Muscle layer of duodenum (tissue), 2 donors: ENCODE measurements at regions not wholly inside any gene's neighbourhood (a gene's known extent, or its start where the extent isn't known, plus 50 kb on each side); places are given as distances from the start of the nearest gene placed in this dataset.
"Not testable (repeated sequence)": the region's sequence is repeated elsewhere in the genome, so short reads cannot be mapped to it uniquely, and the experiment has no call there.

Experiments used
- H3K27ac ChIP-seq: one replicate; pipeline ENCODE4 v1.7.0; 2013; ENCODE audit warnings: mild to moderate bottlenecking, low read length
- H3K27me3 ChIP-seq: one replicate; pipeline ENCODE4 v1.7.0; 2013; ENCODE audit warnings: low read depth, mild to moderate bottlenecking, control low read depth, low read length
- H3K36me3 ChIP-seq, 2 donors: one replicate each; pipeline ENCODE4 v1.7.0; 2013; ENCODE audit warnings: low read length in 2 of 2, control low read depth in 1 of 2, mild to moderate bottlenecking in 1 of 2; ENCODE audit not compliant: insufficient read depth in 2 of 2, control insufficient read depth in 1 of 2
- H3K4me1 ChIP-seq, 2 donors: one replicate each; pipeline ENCODE4 v1.7.0; 2013; ENCODE audit warnings: low read length in 2 of 2, mild to moderate bottlenecking in 2 of 2, control low read depth in 1 of 2, moderate library complexity in 1 of 2; ENCODE audit not compliant: insufficient read depth in 2 of 2, control insufficient read depth in 1 of 2
- H3K4me3 ChIP-seq, 2 donors: one replicate each; pipeline ENCODE4 v1.7.0; 2013; ENCODE audit warnings: low read length in 2 of 2, low read depth in 1 of 2, mild to moderate bottlenecking in 1 of 2
- H3K9me3 ChIP-seq, 2 donors: one replicate each; pipeline ENCODE4 v1.7.0; 2013; ENCODE audit warnings: low read length in 2 of 2, control low read depth in 1 of 2, mild to moderate bottlenecking in 1 of 2; ENCODE audit not compliant: control insufficient read depth in 1 of 2
- donor health status: healthy.

GRCh38 chr1:118828038-118828437 lies 160.1 kb downstream of the TBX15 start:
- no peak overlapping the region for H3K27ac ChIP-seq
- no peaks in the 10 kb centered on the region for H3K27me3 ChIP-seq
- H3K36me3 ChIP-seq, result no peaks in the 10 kb centered on the region
- H3K4me1 ChIP-seq, result no peaks in the 10 kb centered on the region
- H3K9me3 ChIP-seq, result no peaks in the 10 kb centered on the region
- H3K4me3 ChIP-seq, result no peak overlapping the region

DNA sequence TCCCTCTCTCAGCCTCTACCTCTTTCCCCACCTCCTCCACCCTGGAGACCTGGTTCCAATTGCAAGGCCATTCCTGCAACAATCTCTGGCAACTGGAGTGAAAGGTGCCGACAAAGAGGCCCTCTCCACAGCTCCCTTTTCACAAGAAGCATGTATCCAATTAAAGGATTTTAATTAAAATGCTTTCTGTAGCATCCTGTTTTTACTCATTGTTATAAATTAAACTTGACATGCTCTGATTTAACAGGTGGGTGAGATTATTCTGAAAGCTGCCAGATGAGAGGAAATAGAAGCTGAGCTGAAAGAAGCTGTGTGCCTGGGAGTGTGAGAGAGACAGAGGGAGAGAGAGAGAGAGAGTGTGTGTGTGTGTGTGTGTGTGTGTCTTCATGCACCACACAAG lies 160.5 kb downstream of the TBX15 start:
- H3K36me3 ChIP-seq, result no peaks in the 10 kb centered on the region
- H3K27ac ChIP-seq, result no peak overlapping the region
- H3K27me3 ChIP-seq, result no peaks in the 10 kb centered on the region

DNA sequence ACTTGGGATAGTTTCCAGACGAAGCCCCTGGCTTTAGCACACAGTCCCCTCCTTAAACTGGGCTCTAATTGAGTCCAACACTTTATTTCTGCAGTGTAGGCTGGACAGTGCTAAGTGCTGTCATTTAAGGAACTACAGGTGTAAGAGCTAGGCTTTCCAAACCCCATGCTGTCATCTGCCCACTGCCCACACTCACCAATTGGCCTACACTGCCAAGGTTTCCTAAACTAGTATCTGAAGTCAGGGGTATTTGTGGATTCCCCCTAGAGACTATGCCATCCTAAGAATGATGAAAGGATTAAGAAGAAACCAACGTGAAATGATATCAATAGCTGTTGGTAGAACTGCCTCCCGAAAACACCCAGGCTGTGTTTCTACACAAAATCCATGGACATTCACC lies 160.9 kb downstream of the TBX15 start:
- H3K27me3 ChIP-seq, result no peaks in the 10 kb centered on the region
- H3K9me3 ChIP-seq, result no peaks in the 10 kb centered on the region
- no peaks in the 10 kb centered on the region for H3K4me1 ChIP-seq
- no peak overlapping the region for H3K4me3 ChIP-seq
- H3K36me3 ChIP-seq, result no peaks in the 10 kb centered on the region
- H3K27ac ChIP-seq, result no peak overlapping the region

More for the DNA sequence above, 160.5 kb downstream of the TBX15 start:
- no peak overlapping the region for H3K4me3 ChIP-seq
- no peaks in the 10 kb centered on the region for H3K4me1 ChIP-seq
- no peaks in the 10 kb centered on the region for H3K9me3 ChIP-seq

DNA sequence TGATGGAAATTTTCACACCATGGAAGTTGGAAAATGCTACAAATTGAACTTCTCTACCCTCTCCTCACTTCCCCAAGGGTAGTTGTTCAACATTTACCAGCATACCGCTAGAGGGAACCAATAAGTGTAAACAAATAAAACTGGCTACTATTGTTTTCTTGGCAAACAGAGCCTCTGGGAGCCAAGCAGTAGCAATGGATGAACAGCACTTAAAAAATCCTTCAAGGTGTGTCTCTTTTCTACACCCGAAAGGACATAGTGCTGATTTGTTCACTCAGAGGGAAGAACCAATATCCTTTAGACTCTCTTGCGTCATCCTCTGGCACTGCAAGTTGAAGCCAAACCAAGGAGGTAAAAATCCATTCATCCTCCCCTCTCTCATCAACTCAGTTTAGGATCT lies 161.5 kb downstream of the TBX15 start:
- no peaks in the 10 kb centered on the region for H3K9me3 ChIP-seq
- no peaks in the 10 kb centered on the region for H3K4me1 ChIP-seq
- H3K36me3 ChIP-seq, result no peaks in the 10 kb centered on the region
- H3K27me3 ChIP-seq, result no peaks in the 10 kb centered on the region
- H3K27ac ChIP-seq, result no peak overlapping the region
- no peak overlapping the region for H3K4me3 ChIP-seq

DNA sequence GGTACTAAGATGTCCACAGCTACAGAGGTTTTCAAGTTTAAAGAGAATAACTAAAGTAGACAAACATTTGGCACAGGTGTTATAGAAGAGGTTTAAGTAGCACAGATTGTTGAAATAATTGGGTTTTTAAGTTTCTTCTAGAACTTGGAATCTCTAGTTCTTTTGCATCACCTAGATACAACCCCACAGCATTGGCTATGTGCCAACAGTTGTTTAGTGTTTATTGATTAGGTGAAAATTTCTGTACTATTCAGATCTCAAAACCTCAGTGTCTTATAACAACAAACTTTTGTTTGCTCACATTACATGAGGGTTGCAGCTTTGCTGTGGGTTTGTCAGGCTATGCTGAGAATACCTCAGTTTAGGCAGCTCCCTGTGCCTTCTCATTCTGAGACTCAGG lies 162.5 kb downstream of the TBX15 start:
- Histone ChIP-seq H3K36me3 (no peaks in the 10 kb centered on the region), H3K4me3 (no peak overlapping the region), H3K4me1 (no peaks in the 10 kb centered on the region), H3K27me3 (no peaks in the 10 kb centered on the region), H3K9me3 (no peaks in the 10 kb centered on the region), H3K27ac (no peak overlapping the region)

DNA sequence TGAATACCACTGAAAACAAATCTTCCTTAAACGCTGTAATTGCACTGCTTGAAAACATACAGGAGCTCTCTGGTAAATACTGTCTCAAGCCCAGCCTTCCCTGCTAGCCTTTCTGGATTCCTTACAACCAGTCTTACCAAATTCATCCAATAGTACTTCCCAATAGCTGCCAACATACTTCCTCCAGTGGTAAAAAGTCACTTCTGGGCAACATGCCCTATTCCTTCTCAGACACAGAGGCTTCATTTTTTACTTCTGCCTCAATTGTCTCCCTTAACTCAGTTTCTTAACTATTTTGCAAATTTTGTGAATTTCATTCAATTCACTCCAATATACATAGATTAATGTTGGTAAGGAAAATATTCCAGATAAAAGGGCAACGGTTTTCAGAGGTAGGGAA lies 166.3 kb downstream of the TBX15 start:
- Histone ChIP-seq H3K4me3 (no peak overlapping the region), H3K4me1 (no peaks in the 10 kb centered on the region), H3K27ac (no peak overlapping the region), H3K9me3 (no peaks in the 10 kb centered on the region), H3K36me3 (no peaks in the 10 kb centered on the region), H3K27me3 (no peaks in the 10 kb centered on the region)

DNA sequence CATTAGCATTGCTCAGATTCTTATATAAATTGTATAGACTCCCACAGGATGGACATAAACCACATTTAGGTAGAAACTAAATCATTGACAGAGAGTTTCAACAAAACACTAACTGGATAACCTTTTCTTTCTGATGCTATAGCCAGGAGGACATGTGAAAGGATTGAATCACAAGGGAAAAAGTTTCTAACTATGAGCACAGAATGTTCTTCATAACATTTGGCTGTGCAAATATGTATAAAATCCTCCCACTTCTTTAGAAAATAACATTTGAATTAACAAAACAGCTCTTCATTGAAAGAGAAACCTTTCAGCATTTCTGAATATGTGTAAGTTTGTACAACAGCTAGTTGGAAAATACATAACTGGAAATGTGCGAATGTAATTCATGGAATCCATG lies 167.3 kb downstream of the TBX15 start:
- no peaks in the 10 kb centered on the region for H3K9me3 ChIP-seq

DNA sequence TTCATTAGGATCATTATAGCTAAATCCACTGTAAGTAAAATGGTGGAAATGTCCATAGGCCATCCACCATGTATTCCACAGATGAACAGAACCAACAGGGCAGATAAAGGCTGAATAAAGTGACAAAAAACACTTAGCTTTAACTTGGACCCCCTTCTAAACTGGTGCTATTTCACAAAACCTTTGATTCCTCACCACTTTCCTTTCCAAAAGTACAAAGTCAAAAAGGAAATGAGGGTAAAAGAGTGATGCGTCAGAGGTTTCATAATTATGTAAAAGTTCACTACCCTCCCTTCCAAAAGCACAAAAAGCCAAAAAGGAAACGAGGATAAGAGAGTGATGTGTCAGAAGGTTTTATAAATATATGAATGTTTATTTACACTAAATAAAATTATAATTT lies 172.2 kb downstream of the TBX15 start:
- Histone ChIP-seq H3K9me3 (no peaks in the 10 kb centered on the region), H3K27me3 (no peaks in the 10 kb centered on the region), H3K4me3 (no peak overlapping the region), H3K36me3 (no peaks in the 10 kb centered on the region), H3K4me1 (no peaks in the 10 kb centered on the region), H3K27ac (no peak overlapping the region)

More for the DNA sequence above, 167.3 kb downstream of the TBX15 start:
- H3K27ac ChIP-seq, result no peak overlapping the region
- H3K36me3 ChIP-seq, result no peaks in the 10 kb centered on the region
- no peaks in the 10 kb centered on the region for H3K27me3 ChIP-seq
- H3K4me1 ChIP-seq, result no peaks in the 10 kb centered on the region
- no peak overlapping the region for H3K4me3 ChIP-seq

- no peaks in the 10 kb centered on the region for H3K36me3 ChIP-seq
- H3K27me3 ChIP-seq, result no peaks in the 10 kb centered on the region
- H3K9me3 ChIP-seq, result no peaks in the 10 kb centered on the region
- no peak overlapping the region for H3K4me3 ChIP-seq
- H3K4me1 ChIP-seq, result no peaks in the 10 kb centered on the region
- H3K27ac ChIP-seq, result no peak overlapping the region
Measured at GRCh38 chr1:118812555-118812954, 175.6 kb downstream of the TBX15 start.

- H3K36me3 ChIP-seq, result no peaks in the 10 kb centered on the region
- H3K4me1 ChIP-seq, result no peaks in the 10 kb centered on the region
- H3K4me3 ChIP-seq, result no peak overlapping the region
- no peaks in the 10 kb centered on the region for H3K27me3 ChIP-seq
- H3K27ac ChIP-seq, result no peak overlapping the region
- H3K9me3 ChIP-seq, result no peaks in the 10 kb centered on the region
Measured at GRCh38 chr1:118811156-118811555, 177.0 kb downstream of the TBX15 start.

- H3K27ac ChIP-seq, result no peak overlapping the region
- no peaks in the 10 kb centered on the region for H3K9me3 ChIP-seq
- no peak overlapping the region for H3K4me3 ChIP-seq
- no peaks in the 10 kb centered on the region for H3K4me1 ChIP-seq
- H3K27me3 ChIP-seq, result no peaks in the 10 kb centered on the region
- H3K36me3 ChIP-seq, result no peaks in the 10 kb centered on the region
Measured at GRCh38 chr1:118809586-118809985, 178.6 kb downstream of the TBX15 start.

- not testable (repeated sequence) for H3K27me3 ChIP-seq, H3K4me3 ChIP-seq
Measured at GRCh38 chr1:118803128-118803527, 185.0 kb downstream of the TBX15 start.

More at GRCh38 chr1:118803128-118803527, 185.0 kb downstream of the TBX15 start:
- not testable (repeated sequence) for H3K36me3 ChIP-seq, H3K9me3 ChIP-seq, H3K4me1 ChIP-seq, H3K27ac ChIP-seq
